Thyroid gland (tissue), 4 donors: ENCODE measurements at regions not wholly inside any gene's neighbourhood (a gene's known extent, or its start where the extent isn't known, plus 50 kb on each side); places are given as distances from the start of the nearest gene placed in this dataset.

Experiments
- DNase-seq, 2 donors: peaks; one replicate each; pipeline ENCODE4 v3.0.0-alpha.2; 2019
- H3K27ac ChIP-seq, 3 donors: fragments of 200-600 bp; sonication (generic); 1 replicate in 2 of 3; 2 replicates in 1 of 3; pipeline ENCODE4 v1.5.1; 2016 to 2019; ENCODE audit warnings: mild to moderate bottlenecking in 1 of 3, moderate library complexity in 1 of 3
- H3K27me3 ChIP-seq: fragments of 200-600 bp; sonication (generic); one replicate; pipeline ENCODE4 v1.5.1; 2019
- H3K36me3 ChIP-seq, 2 donors: fragments of 200-600 bp; sonication (generic); one replicate each; pipeline ENCODE4 v1.5.1; 2016 to 2019
- H3K4me1 ChIP-seq, 2 donors: fragments of 200-600 bp; sonication (generic); one replicate each; pipeline ENCODE4 v1.5.1; 2017 to 2019
- H3K4me3 ChIP-seq, 3 donors: fragments of 200-600 bp; sonication (generic); replicated peaks in 1 of 3; 1 replicate in 2 of 3; 2 replicates in 1 of 3; pipeline ENCODE4 v1.5.1; 2016; ENCODE audit warnings: mild to moderate bottlenecking in 1 of 3
- H3K9me3 ChIP-seq: fragments of 200-600 bp; sonication (generic); one replicate; pipeline ENCODE4 v1.5.1; 2017
- CTCF ChIP-seq, 6 experiments: fragments of 200-600 bp in 3 of 6; fragments of 450-650 bp in 3 of 6; sonication (generic) in 3 of 6; IDR thresholded peaks; one replicate each; pipeline ENCODE4 v1.5.1; 2016 to 2019; ENCODE audit warnings: antibody characterized with exemption in 6 of 6, mild to moderate bottlenecking in 2 of 6, inconsistent platforms in 1 of 6, moderate library complexity in 1 of 6
- POLR2A ChIP-seq, 2 donors: fragments of 450-650 bp; IDR thresholded peaks; one replicate each; pipeline ENCODE4 v1.6.1; 2017; ENCODE audit warnings: antibody characterized with exemption in 2 of 2, mild to moderate bottlenecking in 2 of 2, moderate library complexity in 1 of 2
- WGBS, 2 donors: methylation state at CpG; one replicate each; pipeline ENCODE4 v1.1.5; 2017; 5-methylcytosine and 5-hydroxymethylcytosine counted together
- intact Hi-C: fragments of 100-400 bp; cut with DNase I; formaldehyde crosslinking; loops from one replicate; pipeline ENCODE4 v1.15.1; 2023

GRCh38 chrX:127112726-127113125 lies 293.2 kb downstream of the PRR32 start:
- Histone ChIP-seq H3K36me3 (no peaks in the 10 kb centered on the region), H3K4me3 (no peak overlapping the region), H3K9me3 (no peaks in the 10 kb centered on the region), H3K27ac (no peak overlapping the region), H3K27me3 (no peaks in the 10 kb centered on the region), H3K4me1 (no peaks in the 10 kb centered on the region)
- intact Hi-C loops = no loop called here
- 32 to 43% methylated on average over 3 of the region's 3 CpGs for WGBS, 2 donors
- no peak for DNase-seq
- TF ChIP-seq CTCF (IDR thresholded peaks at IDR 0.05) = no peak
- no peak for TF ChIP-seq POLR2A (IDR thresholded peaks at IDR 0.05)

GRCh38 chrX:127124871-127125270 lies 305.3 kb downstream of the PRR32 start:
- 74 to 78% methylated on average over 2 of the region's 2 CpGs for WGBS, 2 donors
- DNase-seq = no peak
- Histone ChIP-seq H3K36me3 (no peaks in the 10 kb centered on the region), H3K4me3 (no peak overlapping the region), H3K9me3 (no peaks in the 10 kb centered on the region), H3K27me3 (no peaks in the 10 kb centered on the region), H3K4me1 (no peaks in the 10 kb centered on the region), H3K27ac (no peak overlapping the region)
- intact Hi-C loops = no loop called here
- no peak for TF ChIP-seq CTCF (IDR thresholded peaks at IDR 0.05)
- no peak for TF ChIP-seq POLR2A (IDR thresholded peaks at IDR 0.05)

GRCh38 chrX:127128282-127128681 lies 308.8 kb downstream of the PRR32 start:
- Histone ChIP-seq H3K36me3 (no peaks in the 10 kb centered on the region), H3K4me3 (no peak overlapping the region), H3K4me1 (no peaks in the 10 kb centered on the region), H3K27ac (no peak overlapping the region), H3K9me3 (no peaks in the 10 kb centered on the region), H3K27me3 (no peaks in the 10 kb centered on the region)
- TF ChIP-seq POLR2A (IDR thresholded peaks at IDR 0.05) = no peak
- no peak for TF ChIP-seq CTCF (IDR thresholded peaks at IDR 0.05)
- DNase-seq = no peak
- 92 to 99% methylated on average over 3 to 5 of the region's 5 CpGs for WGBS, 2 donors
- intact Hi-C loops = no loop called here

- no peaks in the 10 kb centered on the region for H3K9me3 ChIP-seq
- no peaks in the 10 kb centered on the region for H3K4me1 ChIP-seq
- DNase-seq = no peak
- intact Hi-C loops = no loop called here
- H3K27ac ChIP-seq = no peak overlapping the region
- H3K27me3 ChIP-seq = no peaks in the 10 kb centered on the region
- H3K36me3 ChIP-seq = no peaks in the 10 kb centered on the region
- no peak overlapping the region for H3K4me3 ChIP-seq
- WGBS, 2 donors = 20 to 51% methylated on average over 2 of the region's 2 CpGs
- TF ChIP-seq POLR2A (IDR thresholded peaks at IDR 0.05) (no peak), CTCF (IDR thresholded peaks at IDR 0.05) (no peak)
Observed at GRCh38 chrX:127129510-127129909, 310.0 kb downstream of the PRR32 start.

- 42 to 70% methylated on average over 1 of the region's 1 CpG for WGBS, 2 donors
- intact Hi-C loops = no loop called here
- Histone ChIP-seq H3K27ac (no peak overlapping the region), H3K27me3 (no peaks in the 10 kb centered on the region), H3K4me3 (no peak overlapping the region), H3K9me3 (no peaks in the 10 kb centered on the region), H3K36me3 (no peaks in the 10 kb centered on the region), H3K4me1 (no peaks in the 10 kb centered on the region)
- no peak for DNase-seq
- TF ChIP-seq POLR2A (IDR thresholded peaks at IDR 0.05) = no peak
- TF ChIP-seq CTCF (IDR thresholded peaks at IDR 0.05) = no peak
Observed at GRCh38 chrX:127138218-127138617, 318.7 kb downstream of the PRR32 start.
